HG03439 (cell line): ENCODE measurements at regions not wholly inside any gene's neighbourhood (a gene's known extent, or its start where the extent isn't known, plus 50 kb on each side); places are given as distances from the start of the nearest gene placed in this dataset.

Source experiments
- ATAC-seq: cut with Tn5 transposase; IDR thresholded peaks from one replicate; pipeline ENCODE4 v1.9.1; 2021; ENCODE audit warnings: mild to moderate bottlenecking, moderate library complexity; ENCODE audit not compliant: unreplicated experiment

- no peak for ATAC-seq
Observed at GRCh38 chr1:193533853-193534252, 347.4 kb upstream of the B3GALT2 start.

- peak; percentile 92 for ATAC-seq
Observed at GRCh38 chr1:193525917-193526710, 339.7 kb upstream of the B3GALT2 start.

GRCh38 chr1:193525411-193525810, 339.0 kb upstream of the B3GALT2 start:
- no peak for ATAC-seq

- no peak for ATAC-seq
Observed at GRCh38 chr1:193524616-193525015, 338.2 kb upstream of the B3GALT2 start.

- ATAC-seq: no peak
Observed at GRCh38 chr1:193524021-193524420, 337.6 kb upstream of the B3GALT2 start.

- ATAC-seq: no peak
Observed at GRCh38 chr1:193520472-193520871, 334.1 kb upstream of the B3GALT2 start.

GRCh38 chr1:193519922-193520321, 333.5 kb upstream of the B3GALT2 start:
- no peak for ATAC-seq

GRCh38 chr1:193516755-193517388, 330.5 kb upstream of the B3GALT2 start:
- ATAC-seq: no peak

GRCh38 chr1:193514397-193514796, 328.0 kb upstream of the B3GALT2 start:
- no peak for ATAC-seq

GRCh38 chr1:193513032-193513431, 326.6 kb upstream of the B3GALT2 start:
- ATAC-seq: no peak

GRCh38 chr1:193504920-193505319, 318.5 kb upstream of the B3GALT2 start:
- ATAC-seq: no peak

- ATAC-seq: no peak
Observed at GRCh38 chr1:193498088-193498655, 311.8 kb upstream of the B3GALT2 start.

- ATAC-seq: no peak
Observed at GRCh38 chr1:193494368-193494767, 308.0 kb upstream of the B3GALT2 start.

- ATAC-seq: no peak
Observed at GRCh38 chr1:193489191-193489590, 302.8 kb upstream of the B3GALT2 start.

GRCh38 chr1:193487722-193488121, 301.3 kb upstream of the B3GALT2 start:
- ATAC-seq: no peak

GRCh38 chr1:193486671-193487229, 300.3 kb upstream of the B3GALT2 start:
- no peak for ATAC-seq

GRCh38 chr1:193480755-193481154, 294.3 kb upstream of the B3GALT2 start:
- no peak for ATAC-seq

GRCh38 chr1:193479187-193479586, 292.8 kb upstream of the B3GALT2 start:
- ATAC-seq: peak; percentile 97

GRCh38 chr1:193476748-193477147, 290.3 kb upstream of the B3GALT2 start:
- ATAC-seq: no peak

GRCh38 chr1:193473932-193474331, 287.5 kb upstream of the B3GALT2 start:
- ATAC-seq: no peak

- ATAC-seq: no peak
Observed at GRCh38 chr1:193472838-193473398, 286.5 kb upstream of the B3GALT2 start.
